ENCODE measurements at regions not wholly inside any gene's neighbourhood (a gene's known extent, or its start where the extent isn't known, plus 50 kb on each side); places are given as distances from the start of the nearest gene placed in this dataset.

DNA sequence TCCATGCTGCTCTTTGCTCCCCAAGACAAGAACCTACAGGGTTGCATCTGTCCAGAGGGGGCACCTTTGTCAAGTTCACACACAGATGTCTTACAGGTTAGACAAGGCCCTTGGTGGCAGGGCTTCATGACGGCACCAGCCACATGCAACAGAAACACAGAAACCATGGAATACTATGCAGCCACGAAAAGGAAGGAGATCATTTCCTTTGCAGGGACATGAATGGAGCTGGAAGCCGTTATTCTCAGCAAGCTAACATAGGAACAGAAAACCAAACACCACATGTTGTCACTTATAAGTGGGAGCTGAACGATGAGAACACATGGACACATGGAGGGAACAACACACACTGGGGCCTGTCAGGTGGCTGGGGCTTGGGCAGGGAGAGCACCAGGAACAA is 85.1 kb upstream of the NDP start:
- no peak for TF ChIP-seq EZH2 (IDR thresholded peaks at IDR 0.05; ENCODE audit: borderline replicate concordance, low read depth, low read length, severe bottlenecking)
- TF ChIP-seq, protein P1, sequence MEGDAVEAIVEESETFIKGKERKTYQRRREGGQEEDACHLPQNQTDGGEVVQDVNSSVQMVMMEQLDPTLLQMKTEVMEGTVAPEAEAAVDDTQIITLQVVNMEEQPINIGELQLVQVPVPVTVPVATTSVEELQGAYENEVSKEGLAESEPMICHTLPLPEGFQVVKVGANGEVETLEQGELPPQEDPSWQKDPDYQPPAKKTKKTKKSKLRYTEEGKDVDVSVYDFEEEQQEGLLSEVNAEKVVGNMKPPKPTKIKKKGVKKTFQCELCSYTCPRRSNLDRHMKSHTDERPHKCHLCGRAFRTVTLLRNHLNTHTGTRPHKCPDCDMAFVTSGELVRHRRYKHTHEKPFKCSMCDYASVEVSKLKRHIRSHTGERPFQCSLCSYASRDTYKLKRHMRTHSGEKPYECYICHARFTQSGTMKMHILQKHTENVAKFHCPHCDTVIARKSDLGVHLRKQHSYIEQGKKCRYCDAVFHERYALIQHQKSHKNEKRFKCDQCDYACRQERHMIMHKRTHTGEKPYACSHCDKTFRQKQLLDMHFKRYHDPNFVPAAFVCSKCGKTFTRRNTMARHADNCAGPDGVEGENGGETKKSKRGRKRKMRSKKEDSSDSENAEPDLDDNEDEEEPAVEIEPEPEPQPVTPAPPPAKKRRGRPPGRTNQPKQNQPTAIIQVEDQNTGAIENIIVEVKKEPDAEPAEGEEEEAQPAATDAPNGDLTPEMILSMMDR (IDR thresholded peaks at IDR 0.05; ENCODE audit: borderline replicate concordance, extremely low read depth, low read length, poor library complexity, severe bottlenecking) = no peak
